ENCODE measurements at regions not wholly inside any gene's neighbourhood (a gene's known extent, or its start where the extent isn't known, plus 50 kb on each side); places are given as distances from the start of the nearest gene placed in this dataset.

GRCh38 chr11:116527180-116527991, 245.4 kb downstream of the BUD13 start:
- DNase-seq: no peak

GRCh38 chr11:116525961-116526495, 246.8 kb downstream of the BUD13 start:
- no peak for DNase-seq

- no peak for DNase-seq
Observed at GRCh38 chr11:116519499-116519898, 253.3 kb downstream of the BUD13 start.

DNA sequence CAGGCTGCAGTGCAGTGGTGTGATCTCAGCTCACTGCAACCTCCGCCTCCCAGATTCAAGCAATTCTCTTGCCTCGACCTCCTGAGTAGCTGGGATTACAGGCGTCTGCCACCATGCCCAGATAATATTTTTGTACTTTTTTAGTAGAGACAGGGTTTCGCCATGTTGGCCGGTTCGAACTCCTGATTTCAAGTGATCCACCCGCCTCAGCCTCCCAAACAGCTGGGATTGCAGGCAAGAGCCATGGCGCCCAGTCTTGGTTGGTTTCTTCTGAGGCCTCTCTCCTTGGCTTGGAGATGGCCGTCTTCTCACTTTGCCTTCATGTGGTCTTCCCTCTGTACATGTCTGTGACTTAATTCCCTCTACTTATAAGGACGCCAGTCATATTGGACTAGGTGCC, 254.6 kb downstream of the BUD13 start:
- no peak for DNase-seq

DNA sequence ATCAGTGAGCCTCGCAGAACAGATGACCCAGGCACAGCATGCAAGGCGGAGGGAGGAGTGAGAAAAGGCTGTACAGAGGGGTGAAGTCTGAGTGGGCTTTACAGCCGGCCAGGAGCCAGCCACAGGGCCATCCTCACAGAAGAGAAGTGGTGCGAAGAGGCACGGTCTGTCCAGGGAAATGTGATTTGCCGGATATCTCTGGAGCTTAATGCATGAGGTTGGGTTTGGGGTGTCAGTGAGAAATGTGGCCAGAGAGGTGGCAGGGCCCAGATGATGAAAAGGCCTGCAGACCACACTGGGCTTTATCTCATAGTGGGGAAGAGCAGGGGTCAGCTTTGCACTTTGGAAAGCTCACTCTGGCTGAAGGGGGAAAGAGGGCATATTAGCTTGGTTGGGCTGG, 255.2 kb downstream of the BUD13 start:
- no peak for DNase-seq

DNA sequence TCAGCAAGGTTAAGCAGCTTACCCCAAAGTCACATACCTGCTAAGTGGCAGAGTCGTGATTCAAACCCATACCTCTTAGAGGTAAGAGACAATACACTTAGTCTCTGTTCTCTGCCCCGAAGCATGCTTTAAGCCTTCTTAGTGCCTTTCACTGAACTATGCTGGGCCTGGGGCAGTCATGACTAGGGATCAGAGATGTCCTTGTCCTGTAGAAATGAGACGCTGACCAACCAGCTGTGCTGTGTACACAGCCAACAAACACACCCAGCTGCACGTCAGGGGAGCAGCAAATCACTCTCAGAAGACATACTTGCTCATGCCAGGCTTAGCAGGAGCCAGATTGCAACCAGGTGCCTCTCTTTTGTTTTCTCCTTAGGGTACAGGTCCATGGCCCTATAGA, 255.7 kb downstream of the BUD13 start:
- DNase-seq: no peak

DNA sequence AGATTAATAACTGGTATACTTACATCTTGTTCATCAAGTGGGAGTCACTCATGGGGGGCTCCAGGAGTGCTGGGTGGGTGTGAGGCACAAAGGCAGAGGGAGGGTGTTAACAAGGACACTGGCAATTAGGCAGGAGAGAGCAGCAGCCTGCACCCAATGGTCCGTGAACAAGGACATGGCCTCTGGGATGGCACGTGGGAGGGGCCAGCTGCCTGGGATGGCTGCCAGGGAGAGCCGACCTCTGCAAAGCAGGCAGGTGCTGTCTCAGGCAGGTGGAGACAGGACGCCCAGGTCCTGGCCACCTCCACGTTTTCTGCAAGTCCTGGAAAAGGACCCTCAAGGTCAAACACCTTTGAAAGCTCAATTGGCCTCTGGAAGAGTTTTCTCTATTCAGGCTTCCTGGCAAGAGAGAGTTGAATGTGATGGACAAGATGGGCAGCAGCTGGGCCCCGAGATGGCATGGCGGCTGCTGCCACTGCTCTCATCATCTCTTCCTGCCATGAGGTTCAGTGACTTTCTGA, 257.1 kb downstream of the BUD13 start:
- DNase-seq: no peak

DNA sequence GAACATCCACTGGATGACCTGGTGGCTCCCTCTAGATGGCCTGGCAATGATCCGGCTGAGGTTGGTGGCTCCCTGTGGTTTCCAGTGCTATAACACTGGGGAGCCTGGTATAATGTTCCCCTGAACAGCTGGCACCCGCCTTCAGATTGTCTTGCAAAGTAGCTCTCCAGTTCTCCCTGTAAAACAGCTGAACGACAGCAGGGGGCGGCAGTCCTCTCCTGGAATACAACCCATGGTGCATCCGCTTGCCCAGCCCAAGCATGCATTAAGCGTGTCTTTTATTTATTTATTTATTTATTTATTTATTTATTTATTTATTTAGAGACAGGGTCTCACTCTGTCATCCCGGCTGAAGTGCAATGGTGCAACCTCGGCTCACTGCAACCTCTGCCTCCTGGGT, 258.9 kb downstream of the BUD13 start:
- DNase-seq: peak; percentile 21

GRCh38 chr11:116513278-116513823, 259.4 kb downstream of the BUD13 start:
- no peak for DNase-seq

DNA sequence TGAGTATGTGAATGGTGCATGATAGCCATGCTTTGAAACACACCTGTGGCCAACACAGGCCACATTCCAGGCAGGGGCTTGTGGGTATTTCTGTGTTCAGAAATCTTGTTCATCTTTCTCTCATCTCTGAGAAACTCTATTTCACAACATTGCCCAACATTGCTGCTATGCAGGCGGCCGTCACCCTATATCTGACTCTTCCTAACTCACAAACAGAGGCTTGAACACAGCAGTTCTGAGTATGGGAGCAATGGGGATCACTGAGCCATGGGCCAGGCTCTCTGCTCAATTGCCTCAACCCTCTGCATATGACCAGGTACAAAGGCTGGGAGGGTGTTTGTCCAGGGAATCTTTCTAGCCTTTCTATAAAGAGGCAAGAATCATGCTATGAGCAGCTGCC, 259.9 kb downstream of the BUD13 start:
- DNase-seq: no peak

- DNase-seq: no peak
Observed at GRCh38 chr11:116511684-116512083, 261.1 kb downstream of the BUD13 start.

- DNase-seq: no peak
Observed at GRCh38 chr11:116510886-116511650, 261.7 kb downstream of the BUD13 start.

- no peak for DNase-seq
Observed at GRCh38 chr11:116510166-116510565, 262.6 kb downstream of the BUD13 start.

DNA sequence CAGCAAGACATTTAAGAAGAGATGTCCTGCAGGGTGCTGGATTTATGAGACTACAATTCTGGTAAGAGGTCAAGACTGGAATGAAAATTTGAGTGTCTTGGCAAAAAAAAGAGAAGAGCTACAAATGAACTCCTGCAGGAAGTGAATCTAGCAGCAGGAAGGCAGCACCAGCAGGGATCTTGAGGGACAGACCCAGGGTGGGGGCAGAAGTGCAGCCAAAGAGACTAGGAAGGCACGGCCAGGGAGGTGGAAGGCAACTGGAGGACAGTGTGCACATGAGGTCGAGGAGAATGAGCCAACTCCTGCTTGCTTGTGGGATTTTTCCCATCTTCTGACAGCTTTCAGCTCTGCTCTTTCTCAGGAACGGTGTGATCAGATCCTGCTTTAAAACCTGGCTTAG, 263.2 kb downstream of the BUD13 start:
- DNase-seq: no peak

DNA sequence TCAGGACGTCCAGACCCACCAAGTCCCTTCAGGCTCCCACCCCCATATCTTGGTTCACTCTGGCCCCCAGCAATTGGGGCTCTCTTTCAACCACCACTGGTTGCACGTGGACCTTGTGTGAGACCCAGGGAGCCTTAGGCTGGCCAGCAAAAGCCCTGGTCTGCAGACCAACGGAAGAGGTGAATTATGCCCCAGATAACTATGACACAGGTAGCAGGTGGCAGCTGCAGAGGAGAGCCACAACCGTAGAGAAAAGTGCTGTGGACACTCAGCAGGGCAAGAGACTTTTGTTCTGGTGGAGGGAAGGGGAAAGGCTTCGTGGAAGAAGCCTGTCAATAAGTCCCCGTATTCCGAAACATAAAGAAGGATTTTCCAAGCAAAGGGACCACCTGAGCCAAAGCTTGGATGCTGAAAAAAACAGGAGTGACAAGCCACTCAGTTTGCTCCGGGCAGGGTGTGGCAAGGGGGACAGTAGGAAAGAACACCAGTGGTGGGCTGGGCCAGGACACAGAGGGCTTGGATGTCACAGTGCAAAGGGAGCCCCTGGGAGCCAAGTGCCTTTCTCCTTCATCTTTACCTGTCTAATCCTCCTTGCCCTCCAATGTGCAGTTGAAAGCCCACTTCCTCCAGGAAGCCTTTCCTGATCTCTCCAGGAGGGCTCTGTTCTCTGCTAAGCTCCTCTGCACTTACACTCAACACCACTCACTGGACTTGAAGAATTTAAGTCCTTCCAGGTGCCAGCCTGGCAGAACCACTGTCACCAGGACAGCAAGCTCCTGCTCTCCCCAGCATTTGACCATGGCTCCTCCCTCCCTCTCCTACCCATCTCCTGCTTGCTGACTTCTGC, 264.7 kb downstream of the BUD13 start:
- DNase-seq: no peak

GRCh38 chr11:116507016-116507415, 265.8 kb downstream of the BUD13 start:
- no peak for DNase-seq

GRCh38 chr11:116506263-116506825, 266.4 kb downstream of the BUD13 start:
- no peak for DNase-seq

DNA sequence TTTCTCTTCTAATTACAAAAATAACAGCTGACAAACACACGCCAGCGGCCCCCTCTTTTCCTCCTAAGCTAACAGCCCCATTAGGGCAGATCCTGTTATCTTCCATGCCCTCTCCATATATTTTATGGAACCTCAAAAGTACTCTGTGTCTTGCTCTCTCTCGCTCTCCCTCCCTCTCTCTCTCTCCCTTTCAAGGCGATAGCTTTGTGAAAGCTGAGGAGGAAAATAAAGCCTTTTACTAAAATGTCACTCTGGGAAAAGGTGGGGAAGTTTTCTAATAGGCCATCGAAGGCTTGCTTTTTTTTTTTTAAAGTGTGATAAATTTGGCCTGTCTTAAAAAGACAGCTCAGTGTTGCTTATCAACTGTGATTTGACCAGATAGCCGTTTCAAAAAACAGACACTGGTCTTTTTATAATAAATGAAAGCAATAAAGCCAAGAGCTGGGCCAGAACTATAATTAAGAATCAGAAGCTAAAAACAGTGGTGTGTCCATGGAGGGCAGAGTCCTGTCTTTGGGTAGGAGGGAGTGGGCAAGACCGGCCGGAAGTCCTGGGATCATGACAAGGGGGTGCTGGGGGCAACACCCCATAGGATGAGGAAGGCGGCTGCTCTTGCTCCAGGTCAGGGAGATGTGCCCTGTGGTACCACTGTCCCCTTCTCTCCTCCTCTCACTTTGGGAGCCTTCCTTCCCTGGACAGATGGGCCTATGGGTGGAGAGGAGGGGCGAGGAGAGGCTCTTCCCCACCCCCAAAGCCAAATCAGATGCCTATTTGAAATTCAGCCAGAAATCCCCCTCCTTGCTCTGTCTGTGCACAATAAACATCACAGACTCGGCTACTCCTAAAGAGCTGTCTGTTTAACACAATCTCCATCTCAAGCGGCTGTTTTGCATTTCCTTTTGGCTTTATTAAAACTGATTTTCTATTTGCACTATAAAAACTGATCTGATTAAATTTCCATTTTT, 267.2 kb downstream of the BUD13 start:
- DNase-seq: no peak

DNA sequence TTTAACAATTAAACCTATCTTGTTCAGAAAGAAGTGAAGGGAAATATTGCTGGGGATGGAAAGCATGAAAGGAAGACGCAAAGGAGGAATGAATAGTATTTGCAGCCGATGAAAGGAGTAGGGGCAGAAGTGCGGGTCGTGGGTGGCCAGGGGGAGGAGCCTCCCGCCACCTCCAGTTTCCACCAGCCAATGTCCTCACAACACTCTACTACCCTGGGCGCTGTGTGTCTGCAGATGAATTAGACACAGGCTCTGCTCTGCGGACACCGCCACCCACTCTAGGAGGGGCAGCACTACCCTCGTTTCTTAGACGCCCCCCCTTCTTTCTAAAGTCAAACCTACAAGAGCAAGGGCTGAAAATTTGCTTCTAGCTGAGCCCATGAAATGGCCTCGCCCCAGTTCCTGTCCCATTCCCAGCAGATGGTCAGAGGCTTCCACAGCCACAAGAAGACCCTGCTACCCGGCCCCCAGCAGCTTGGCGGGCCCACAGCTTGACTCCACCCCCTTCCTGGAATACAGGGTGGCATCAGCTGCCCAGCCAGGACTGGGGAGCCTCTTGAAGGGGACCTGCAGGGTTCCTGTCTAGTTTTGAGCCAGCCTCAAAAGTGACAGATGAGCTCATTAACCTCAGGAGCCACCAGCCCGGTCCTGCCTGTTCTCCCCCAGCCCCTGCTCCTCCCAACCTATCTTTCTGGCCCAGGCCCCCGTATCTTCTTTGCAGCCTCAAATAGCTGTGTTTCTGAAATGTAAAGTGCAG, 268.1 kb downstream of the BUD13 start:
- no peak for DNase-seq
